Adrenal gland (tissue), 5 donors: ENCODE measurements at regions not wholly inside any gene's neighbourhood (a gene's known extent, or its start where the extent isn't known, plus 50 kb on each side); places are given as distances from the start of the nearest gene placed in this dataset.

Experiments used
- POLR2A ChIP-seq, 2 donors: fragments of 450-650 bp; IDR thresholded peaks; one replicate each; pipeline ENCODE4 v1.6.1; 2017; ENCODE audit warnings: antibody characterized with exemption in 2 of 2, mild to moderate bottlenecking in 2 of 2, moderate library complexity in 1 of 2
- TF ChIP-seq, protein P1 (sequence below), 6 experiments: fragments of 450-650 bp in 4 of 6; fragments of 200-600 bp in 2 of 6; sonication (generic) in 1 of 6; IDR thresholded peaks; 1 replicate in 5 of 6; 2 replicates in 1 of 6; pipeline versions ENCODE4 v1.5.1 to v1.8.0; 2016 to 2021; ENCODE audit warnings: antibody characterized with exemption in 6 of 6, mild to moderate bottlenecking in 2 of 6, moderate library complexity in 1 of 6
- donor health status: DM: no; HTN: no; CAD: no.

DNA sequence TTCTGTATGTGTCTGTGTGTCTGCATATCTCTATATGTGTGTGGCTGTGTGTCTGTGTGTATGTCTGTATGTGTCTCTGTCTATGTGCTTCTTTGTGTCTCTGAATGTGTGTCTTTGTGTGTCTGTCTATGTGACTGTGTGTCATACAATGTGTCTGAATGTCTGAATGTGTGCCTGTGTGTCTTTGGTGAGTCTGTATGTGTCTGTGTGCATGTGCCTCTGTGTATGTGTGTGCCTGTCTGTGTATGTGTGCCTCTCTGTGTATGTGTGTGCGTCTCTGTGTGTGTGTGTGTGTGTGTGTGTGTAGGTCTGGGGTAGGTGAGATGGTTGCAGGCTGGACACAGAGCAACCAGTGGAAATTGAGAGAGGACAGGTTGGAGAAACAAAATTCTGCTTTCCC, 435.3 kb downstream of the ARHGEF28 start:
- no peak for TF ChIP-seq POLR2A (IDR thresholded peaks at IDR 0.05)
- TF ChIP-seq, protein P1, sequence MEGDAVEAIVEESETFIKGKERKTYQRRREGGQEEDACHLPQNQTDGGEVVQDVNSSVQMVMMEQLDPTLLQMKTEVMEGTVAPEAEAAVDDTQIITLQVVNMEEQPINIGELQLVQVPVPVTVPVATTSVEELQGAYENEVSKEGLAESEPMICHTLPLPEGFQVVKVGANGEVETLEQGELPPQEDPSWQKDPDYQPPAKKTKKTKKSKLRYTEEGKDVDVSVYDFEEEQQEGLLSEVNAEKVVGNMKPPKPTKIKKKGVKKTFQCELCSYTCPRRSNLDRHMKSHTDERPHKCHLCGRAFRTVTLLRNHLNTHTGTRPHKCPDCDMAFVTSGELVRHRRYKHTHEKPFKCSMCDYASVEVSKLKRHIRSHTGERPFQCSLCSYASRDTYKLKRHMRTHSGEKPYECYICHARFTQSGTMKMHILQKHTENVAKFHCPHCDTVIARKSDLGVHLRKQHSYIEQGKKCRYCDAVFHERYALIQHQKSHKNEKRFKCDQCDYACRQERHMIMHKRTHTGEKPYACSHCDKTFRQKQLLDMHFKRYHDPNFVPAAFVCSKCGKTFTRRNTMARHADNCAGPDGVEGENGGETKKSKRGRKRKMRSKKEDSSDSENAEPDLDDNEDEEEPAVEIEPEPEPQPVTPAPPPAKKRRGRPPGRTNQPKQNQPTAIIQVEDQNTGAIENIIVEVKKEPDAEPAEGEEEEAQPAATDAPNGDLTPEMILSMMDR (IDR thresholded peaks at IDR 0.05) = no peak
